ENCODE measurements at regions not wholly inside any gene's neighbourhood (a gene's known extent, or its start where the extent isn't known, plus 50 kb on each side); places are given as distances from the start of the nearest gene placed in this dataset.

DNA sequence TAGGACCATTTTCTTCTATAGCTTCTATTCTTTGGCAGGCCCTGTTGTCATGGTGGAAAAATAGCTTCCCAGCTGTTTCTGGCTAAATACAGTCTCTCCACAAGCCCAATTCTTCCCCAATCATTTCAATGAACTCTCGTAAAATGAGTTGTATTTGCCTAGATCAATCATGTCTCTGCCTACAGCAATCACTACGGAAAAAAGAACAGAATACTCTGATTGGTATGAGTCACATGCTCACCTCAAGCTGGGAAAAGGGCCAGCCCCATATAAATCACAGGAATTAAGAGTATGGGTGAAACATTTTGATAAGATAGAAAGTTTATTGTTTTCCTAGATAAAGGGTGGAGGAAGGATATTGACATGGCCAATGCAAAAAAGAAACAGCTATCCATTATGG is 711.4 kb downstream of the EFNA5 start:
- H3K27me3 Mint-ChIP-seq (ENCODE audit: low read depth, unreplicated experiment) = no peaks in the 10 kb centered on the region
- peaks cover 4% of the 10 kb centered on the region for H3K4me1 Mint-ChIP-seq (ENCODE audit: low read depth, unreplicated experiment)
- no peaks in the 10 kb centered on the region for H3K9me3 Mint-ChIP-seq (ENCODE audit: unreplicated experiment)
- peak; percentile 66 for DNase-seq (ENCODE audit: low read depth)
- Histone ChIP-seq H3K4me2 (ENCODE audit: low read length) (no peak overlapping the region), H3K79me2 (ENCODE audit: insufficient read depth, low read length) (no peaks in the 10 kb centered on the region), H3K9me3 (ENCODE audit: insufficient read depth, low read depth, low read length) (no peaks in the 10 kb centered on the region), H2AFZ (ENCODE audit: low read depth, low read length) (no peak overlapping the region), H4K20me1 (ENCODE audit: insufficient read depth, low read length) (no peaks in the 10 kb centered on the region), H3K36me3 (ENCODE audit: insufficient read depth, low read length) (no peaks in the 10 kb centered on the region), H3K9ac (ENCODE audit: low read length) (no peak overlapping the region), H3K27me3 (ENCODE audit: insufficient read depth, low read length) (no peaks in the 10 kb centered on the region), H3K4me1 (ENCODE audit: insufficient read depth, low read length) (no peaks in the 10 kb centered on the region), H3K27ac (ENCODE audit: low read depth, low read length) (no peak overlapping the region), H3K4me3 (ENCODE audit: insufficient read depth, low read depth, low read length) (no peak overlapping the region)
- no peaks in the 10 kb centered on the region for H3K36me3 Mint-ChIP-seq (ENCODE audit: low read depth, unreplicated experiment)
- FAIRE-seq = no peak
- H3K4me3 Mint-ChIP-seq (ENCODE audit: unreplicated experiment) = no peak overlapping the region
- H3K27ac Mint-ChIP-seq (ENCODE audit: unreplicated experiment) = no peak overlapping the region
- TF ChIP-seq, protein P1, sequence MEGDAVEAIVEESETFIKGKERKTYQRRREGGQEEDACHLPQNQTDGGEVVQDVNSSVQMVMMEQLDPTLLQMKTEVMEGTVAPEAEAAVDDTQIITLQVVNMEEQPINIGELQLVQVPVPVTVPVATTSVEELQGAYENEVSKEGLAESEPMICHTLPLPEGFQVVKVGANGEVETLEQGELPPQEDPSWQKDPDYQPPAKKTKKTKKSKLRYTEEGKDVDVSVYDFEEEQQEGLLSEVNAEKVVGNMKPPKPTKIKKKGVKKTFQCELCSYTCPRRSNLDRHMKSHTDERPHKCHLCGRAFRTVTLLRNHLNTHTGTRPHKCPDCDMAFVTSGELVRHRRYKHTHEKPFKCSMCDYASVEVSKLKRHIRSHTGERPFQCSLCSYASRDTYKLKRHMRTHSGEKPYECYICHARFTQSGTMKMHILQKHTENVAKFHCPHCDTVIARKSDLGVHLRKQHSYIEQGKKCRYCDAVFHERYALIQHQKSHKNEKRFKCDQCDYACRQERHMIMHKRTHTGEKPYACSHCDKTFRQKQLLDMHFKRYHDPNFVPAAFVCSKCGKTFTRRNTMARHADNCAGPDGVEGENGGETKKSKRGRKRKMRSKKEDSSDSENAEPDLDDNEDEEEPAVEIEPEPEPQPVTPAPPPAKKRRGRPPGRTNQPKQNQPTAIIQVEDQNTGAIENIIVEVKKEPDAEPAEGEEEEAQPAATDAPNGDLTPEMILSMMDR (IDR thresholded peaks at IDR 0.05; ENCODE audit: insufficient read depth, low read depth, low read length) = no peak
- no peak for TF ChIP-seq EZH2 (IDR thresholded peaks at IDR 0.05; ENCODE audit: insufficient read depth, low read length)

DNA sequence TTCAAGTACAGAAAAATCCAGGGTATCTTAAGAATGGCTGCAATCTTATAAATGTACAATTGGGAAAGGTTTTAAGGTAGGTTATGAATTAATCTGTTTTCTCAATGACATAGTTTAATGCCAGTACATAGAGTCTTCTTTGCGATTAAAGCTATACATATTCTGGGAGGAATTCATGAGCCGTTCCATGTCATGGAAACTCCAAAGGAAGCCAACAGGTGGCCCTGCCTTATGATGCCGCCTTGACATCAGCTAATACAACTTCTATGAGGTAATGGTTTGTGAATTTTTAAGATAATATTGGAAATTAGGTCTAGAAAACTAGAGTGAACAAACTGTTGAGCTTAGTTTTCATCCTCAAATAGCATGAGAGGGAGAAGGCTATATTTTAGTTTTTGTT is 713.4 kb downstream of the EFNA5 start:
- FAIRE-seq (no peak), DNase-seq (ENCODE audit: low read depth) (no peak)
- no peak overlapping the region for H2AFZ ChIP-seq (ENCODE audit: low read depth, low read length)
- H3K36me3 ChIP-seq (ENCODE audit: insufficient read depth, low read length) = no peaks in the 10 kb centered on the region
- Mint-ChIP-seq H3K9me3 (ENCODE audit: unreplicated experiment) (no peaks in the 10 kb centered on the region), H3K36me3 (ENCODE audit: low read depth, unreplicated experiment) (no peaks in the 10 kb centered on the region), H3K27ac (ENCODE audit: unreplicated experiment) (no peak overlapping the region), H3K4me1 (ENCODE audit: low read depth, unreplicated experiment) (no peaks in the 10 kb centered on the region), H3K4me3 (ENCODE audit: unreplicated experiment) (no peak overlapping the region), H3K27me3 (ENCODE audit: low read depth, unreplicated experiment) (no peaks in the 10 kb centered on the region)
- no peak overlapping the region for H3K27ac ChIP-seq (ENCODE audit: low read depth, low read length)
- TF ChIP-seq, protein P1 (IDR thresholded peaks at IDR 0.05; ENCODE audit: insufficient read depth, low read depth, low read length) = no peak
- no peak for TF ChIP-seq EZH2 (IDR thresholded peaks at IDR 0.05; ENCODE audit: insufficient read depth, low read length)
- no peak overlapping the region for H3K4me3 ChIP-seq (ENCODE audit: insufficient read depth, low read depth, low read length)
- H3K79me2 ChIP-seq (ENCODE audit: insufficient read depth, low read length) = no peaks in the 10 kb centered on the region
- H3K4me2 ChIP-seq (ENCODE audit: low read length) = no peak overlapping the region
- H3K4me1 ChIP-seq (ENCODE audit: insufficient read depth, low read length) = no peaks in the 10 kb centered on the region
- no peaks in the 10 kb centered on the region for H4K20me1 ChIP-seq (ENCODE audit: insufficient read depth, low read length)
- H3K9me3 ChIP-seq (ENCODE audit: insufficient read depth, low read depth, low read length) = no peaks in the 10 kb centered on the region
- H3K27me3 ChIP-seq (ENCODE audit: insufficient read depth, low read length) = no peaks in the 10 kb centered on the region
- no peak overlapping the region for H3K9ac ChIP-seq (ENCODE audit: low read length)

DNA sequence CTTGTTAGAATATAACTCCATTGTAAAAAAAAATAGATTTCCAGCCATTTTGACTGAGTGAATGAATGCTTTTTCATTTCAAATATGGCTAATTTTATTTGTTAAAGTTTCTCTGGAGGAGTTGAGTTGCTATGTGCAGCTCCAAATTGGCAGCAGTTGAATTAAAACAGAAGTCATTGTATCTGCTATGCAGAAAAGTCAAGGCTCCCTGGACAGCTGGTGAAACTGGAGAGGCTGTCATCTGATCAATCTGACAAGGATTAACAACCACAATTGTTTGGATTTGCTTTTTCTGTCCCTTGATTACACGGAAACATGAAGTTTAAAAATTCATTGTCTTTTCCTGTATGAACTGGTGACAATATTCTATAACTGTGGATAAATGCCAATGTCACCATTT is 713.9 kb downstream of the EFNA5 start:
- DNase-seq (ENCODE audit: low read depth) (no peak), FAIRE-seq (no peak)
- Mint-ChIP-seq H3K4me3 (ENCODE audit: unreplicated experiment) (no peak overlapping the region), H3K27me3 (ENCODE audit: low read depth, unreplicated experiment) (no peaks in the 10 kb centered on the region), H3K9me3 (ENCODE audit: unreplicated experiment) (no peaks in the 10 kb centered on the region), H3K36me3 (ENCODE audit: low read depth, unreplicated experiment) (no peaks in the 10 kb centered on the region), H3K27ac (ENCODE audit: unreplicated experiment) (no peak overlapping the region), H3K4me1 (ENCODE audit: low read depth, unreplicated experiment) (no peaks in the 10 kb centered on the region)
- H3K79me2 ChIP-seq (ENCODE audit: insufficient read depth, low read length) = no peaks in the 10 kb centered on the region
- no peak overlapping the region for H3K27ac ChIP-seq (ENCODE audit: low read depth, low read length)
- H2AFZ ChIP-seq (ENCODE audit: low read depth, low read length) = no peak overlapping the region
- H3K4me2 ChIP-seq (ENCODE audit: low read length) = no peak overlapping the region
- TF ChIP-seq EZH2 (IDR thresholded peaks at IDR 0.05; ENCODE audit: insufficient read depth, low read length) = no peak
- TF ChIP-seq, protein P1 (IDR thresholded peaks at IDR 0.05; ENCODE audit: insufficient read depth, low read depth, low read length) = no peak
- H3K36me3 ChIP-seq (ENCODE audit: insufficient read depth, low read length) = no peaks in the 10 kb centered on the region
- no peaks in the 10 kb centered on the region for H3K9me3 ChIP-seq (ENCODE audit: insufficient read depth, low read depth, low read length)
- no peak overlapping the region for H3K9ac ChIP-seq (ENCODE audit: low read length)
- no peaks in the 10 kb centered on the region for H3K27me3 ChIP-seq (ENCODE audit: insufficient read depth, low read length)
- no peaks in the 10 kb centered on the region for H3K4me1 ChIP-seq (ENCODE audit: insufficient read depth, low read length)
- H4K20me1 ChIP-seq (ENCODE audit: insufficient read depth, low read length) = no peaks in the 10 kb centered on the region
- H3K4me3 ChIP-seq (ENCODE audit: insufficient read depth, low read depth, low read length) = no peak overlapping the region

Data from astrocyte (in vitro differentiated cells and primary cell).